HFF-Myc (cell line): ENCODE measurements at regions not wholly inside any gene's neighbourhood (a gene's known extent, or its start where the extent isn't known, plus 50 kb on each side); places are given as distances from the start of the nearest gene placed in this dataset.
"Not testable (repeated sequence)": the region's sequence is repeated elsewhere in the genome, so short reads cannot be mapped to it uniquely, and the experiment has no call there.

Experiments used
- DNase-seq: peaks from one replicate; pipeline ENCODE4 v3.0.0-alpha.2; 2011; ENCODE audit warnings: low read depth; ENCODE audit errors: extremely low read depth
- H3K4me3 ChIP-seq: replicated peaks from 2 replicates; pipeline ENCODE4 v1.5.1; 2011; ENCODE audit warnings: low read depth, mild to moderate bottlenecking, control low read depth, low read length
- CTCF ChIP-seq: IDR thresholded peaks from 2 replicates; pipeline ENCODE4 v1.5.1; 2012; ENCODE audit warnings: mild to moderate bottlenecking, low read depth, low read length, control low read depth; ENCODE audit errors: missing control alignments

GRCh38 chr13:86313421-86313820, 514.2 kb upstream of the SLITRK6 start:
- no peak for DNase-seq
- no peak for TF ChIP-seq CTCF

GRCh38 chr13:86318450-86318849, 519.2 kb upstream of the SLITRK6 start:
- no peak for DNase-seq
- H3K4me3 ChIP-seq = no peak overlapping the region
- TF ChIP-seq CTCF = no peak

More at GRCh38 chr13:86313421-86313820, 514.2 kb upstream of the SLITRK6 start:
- no peak overlapping the region for H3K4me3 ChIP-seq

- no peak overlapping the region for H3K4me3 ChIP-seq
- TF ChIP-seq CTCF = no peak
- no peak for DNase-seq
These were observed 525.0 kb upstream of the SLITRK6 start for GRCh38 chr13:86324191-86324590.

DNA sequence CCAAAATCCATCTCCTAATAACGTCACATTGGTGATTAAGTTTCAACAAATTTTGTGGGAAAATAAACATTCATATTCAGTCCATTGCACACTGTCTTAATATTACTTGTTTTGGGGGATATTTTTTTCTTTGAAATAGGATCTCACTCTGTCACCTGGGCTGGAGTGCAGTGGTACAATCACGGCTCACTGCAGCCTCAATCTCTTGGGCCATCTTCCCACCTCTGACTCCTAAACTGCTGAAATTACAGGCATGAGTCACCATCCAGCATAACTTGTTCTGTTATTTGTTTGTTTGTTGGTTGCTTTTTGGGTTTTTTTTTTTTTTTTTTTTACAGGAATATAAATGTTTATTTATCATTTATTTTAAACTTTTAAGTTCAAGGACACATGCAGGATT, 556.1 kb upstream of the SLITRK6 start:
- no peak overlapping the region for H3K4me3 ChIP-seq
- DNase-seq = no peak
- no peak for TF ChIP-seq CTCF

DNA sequence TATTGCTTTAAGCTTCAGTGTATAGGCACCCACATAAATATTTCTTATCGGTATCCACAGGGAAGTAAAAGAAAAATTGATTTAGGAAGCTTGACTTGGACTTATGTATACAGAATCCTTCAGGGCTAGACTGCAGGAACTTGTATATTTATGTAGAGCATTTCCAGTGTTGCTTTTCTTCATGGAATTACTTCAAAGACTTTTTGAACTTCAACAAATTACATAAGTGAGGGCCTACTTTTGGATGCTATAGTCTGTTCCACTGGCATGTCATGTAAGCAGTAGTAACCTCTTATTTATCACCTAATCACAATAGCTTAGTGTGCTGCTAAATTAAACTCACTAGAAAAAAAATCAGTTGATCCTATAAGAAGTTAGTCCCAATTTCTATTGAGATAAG, 557.9 kb upstream of the SLITRK6 start:
- no peak for TF ChIP-seq CTCF
- DNase-seq = no peak
- H3K4me3 ChIP-seq = no peak overlapping the region

- not testable (repeated sequence) for DNase-seq, H3K4me3 ChIP-seq
These were observed 564.5 kb upstream of the SLITRK6 start for GRCh38 chr13:86363749-86364148.

DNA sequence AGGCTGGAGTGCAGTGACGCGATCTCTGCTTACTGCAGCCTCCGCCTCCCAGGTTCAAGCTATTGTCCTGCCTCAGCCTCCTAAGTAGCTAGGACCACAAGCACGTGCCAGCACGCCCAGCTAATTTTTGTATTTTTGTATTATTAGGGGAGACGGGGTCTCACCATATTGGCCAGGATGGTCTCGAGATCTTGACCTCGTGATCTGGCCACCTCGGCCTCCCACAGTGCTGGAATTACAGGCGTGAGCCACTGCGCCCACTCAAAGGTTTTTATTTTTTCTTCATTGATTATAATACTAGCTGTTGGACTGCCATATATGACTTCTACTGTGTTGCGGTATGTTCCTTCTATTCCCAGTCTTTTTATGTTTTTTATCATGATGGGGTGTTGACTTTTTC, 569.7 kb upstream of the SLITRK6 start:
- TF ChIP-seq CTCF = no peak
- DNase-seq = no peak
- H3K4me3 ChIP-seq = no peak overlapping the region
